HepG2 (cell line): ENCODE measurements at regions not wholly inside any gene's neighbourhood (a gene's known extent, or its start where the extent isn't known, plus 50 kb on each side); places are given as distances from the start of the nearest gene placed in this dataset.

Experiments used
- ATAC-seq: fragments of 200-7000 bp; cut with Tn5 transposase; 3 replicates; pipeline ENCODE4 v1.9.1; 2020; ENCODE audit warnings: mild to moderate bottlenecking, moderate library complexity
- BruUV-seq: library from RNA; stranded (reverse); fragments of 400-500 nt; replicated peaks from 2 replicates; lab custom pipeline; 2021; lab: Mats Ljungman, UMichigan
- CTCF ChIA-PET: fragments of 300-600 bp; formaldehyde crosslinking; extraction: SDS; loops from one replicate; lab custom pipeline; 2021; ENCODE audit warnings: low total read pairs, inconsistent platforms, low intra/inter-chr PET ratio; lab: Yijun Ruan, JAX
- POLR2A ChIA-PET: fragments of 350-600 bp; sonication (Branson Sonifier 250); formaldehyde crosslinking; loops from one replicate; lab custom pipeline; 2020; ENCODE audit warnings: antibody characterized with exemption, inconsistent platforms; lab: Yijun Ruan, JAX
- DNase-seq: peaks from one replicate; pipeline ENCODE4 v3.0.0-alpha.2; 2015; ENCODE audit warnings: low spot score
- FAIRE-seq: peaks from 3 replicates; lab custom pipeline; 2011; peaks lifted over from hg19 to GRCh38; lab: Jason Lieb, UNC
- H2AFZ ChIP-seq: one replicate; pipeline ENCODE4 v1.6.1; 2011; ENCODE audit warnings: low read length, inconsistent platforms
- H3K27ac ChIP-seq: fragments of 300-600 bp; 3 replicates; pipeline ENCODE4 v1.8.0; 2011; ENCODE audit warnings: mixed run types, mild to moderate bottlenecking, mixed read lengths, low read length, inconsistent platforms; ENCODE audit not compliant: insufficient read depth; ENCODE audit errors: extremely low read length
- H3K27me3 ChIP-seq, 2 experiments: fragments of 200-600 bp in 1 of 2; 2 replicates in 1 of 2; 3 replicates in 1 of 2; pipeline versions ENCODE4 v1.6.0 to v1.8.0; 2011; ENCODE audit warnings: low read length in 2 of 2, mild to moderate bottlenecking in 2 of 2, moderate library complexity in 2 of 2, inconsistent platforms in 1 of 2; ENCODE audit not compliant: insufficient read depth in 2 of 2, control insufficient read depth in 1 of 2
- H3K36me3 ChIP-seq, 2 experiments: fragments of 200-600 bp in 1 of 2; replicated peaks in 1 of 2; 2 replicates in 1 of 2; 3 replicates in 1 of 2; pipeline versions ENCODE4 v1.5.1 to v1.8.0; 2011; ENCODE audit warnings: low read length in 2 of 2, inconsistent platforms in 1 of 2; ENCODE audit not compliant: insufficient read depth in 2 of 2, control insufficient read depth in 1 of 2
- H3K4me1 ChIP-seq: 2 replicates; pipeline ENCODE4 v1.5.1; 2012; ENCODE audit warnings: low read length, inconsistent platforms; ENCODE audit not compliant: insufficient read depth
- H3K4me2 ChIP-seq: 2 replicates; pipeline ENCODE4 v1.6.0; 2011; ENCODE audit warnings: low read depth, low read length, inconsistent platforms
- H3K4me3 ChIP-seq, 3 experiments: fragments of 200-600 bp in 1 of 3; sonication (generic), shearing (Covaris generic) in 1 of 3; replicated peaks in 1 of 3; 2 replicates each; pipeline ENCODE4 v1.5.1; 2011 to 2016; ENCODE audit warnings: low read length in 3 of 3, inconsistent platforms in 2 of 3, low read depth in 2 of 3, mild to moderate bottlenecking in 2 of 3, control low read depth in 1 of 3, mixed read lengths in 1 of 3; ENCODE audit not compliant: insufficient read depth in 1 of 3
- H3K79me2 ChIP-seq: one replicate; pipeline ENCODE4 v1.6.1; 2011; ENCODE audit warnings: low read length, inconsistent platforms; ENCODE audit not compliant: insufficient read depth
- H3K9ac ChIP-seq: 2 replicates; pipeline ENCODE4 v1.6.0; 2011; ENCODE audit warnings: mild to moderate bottlenecking, low read depth, low read length, inconsistent platforms; ENCODE audit not compliant: insufficient read depth
- H3K9me3 ChIP-seq: 2 replicates; pipeline ENCODE4 v1.5.1; 2012; ENCODE audit warnings: mild to moderate bottlenecking, low read length
- H4K20me1 ChIP-seq: 2 replicates; pipeline ENCODE4 v1.6.0; 2011; ENCODE audit warnings: inconsistent platforms, mild to moderate bottlenecking, low read length, moderate library complexity; ENCODE audit not compliant: insufficient read depth
- BATF2 ChIP-seq: sonication (generic); formaldehyde crosslinking; IDR thresholded peaks from 2 replicates; pipeline ENCODE4 v1.8.0; 2022; ENCODE audit warnings: mild to moderate bottlenecking, missing genetic modification reagents, moderate library complexity
- CREB3 ChIP-seq: sonication (generic); formaldehyde crosslinking; IDR thresholded peaks from 2 replicates; pipeline ENCODE4 v1.5.0; 2020; ENCODE audit warnings: missing genetic modification reagents
- ETV5 ChIP-seq: IDR thresholded peaks from 2 replicates; pipeline ENCODE4 v1.6.1; 2018; ENCODE audit warnings: missing biosample characterization, missing genetic modification reagents, inconsistent platforms, borderline replicate concordance
- NR0B2 ChIP-seq: sonication (generic); formaldehyde crosslinking; IDR thresholded peaks from 2 replicates; pipeline ENCODE4 v1.4.0; 2020; ENCODE audit warnings: mild to moderate bottlenecking, missing genetic modification reagents
- PHB2 ChIP-seq: fragments of 450-650 bp; IDR thresholded peaks from 2 replicates; pipeline ENCODE4 v1.6.1; 2018; ENCODE audit not compliant: partially characterized antibody
- SNRNP70 ChIP-seq: fragments of 200-400 bp; formaldehyde crosslinking; IDR thresholded peaks from 2 replicates; pipeline ENCODE4 v1.6.1; 2017; ENCODE audit warnings: mild to moderate bottlenecking, low read depth, low read length, moderate library complexity
- STAT5B ChIP-seq: sonication (generic); formaldehyde crosslinking; IDR thresholded peaks from 2 replicates; pipeline ENCODE4 v1.4.0; 2020; ENCODE audit warnings: missing genetic modification reagents
- TIGD3 ChIP-seq: sonication (generic); formaldehyde crosslinking; IDR thresholded peaks from 2 replicates; pipeline ENCODE4 v1.5.1; 2020; ENCODE audit warnings: mild to moderate bottlenecking, missing genetic modification reagents, borderline replicate concordance
- ZFP62 ChIP-seq: sonication (generic); formaldehyde crosslinking; IDR thresholded peaks from 2 replicates; pipeline ENCODE4 v1.4.0; 2020; ENCODE audit warnings: missing genetic modification reagents
- ZKSCAN8 ChIP-seq: IDR thresholded peaks from 2 replicates; pipeline ENCODE4 v1.6.1; 2016; ENCODE audit warnings: borderline replicate concordance, missing genetic modification reagents, missing compliant biosample characterization
- ZNF234 ChIP-seq: sonication (generic); formaldehyde crosslinking; conservative IDR thresholded peaks from 2 replicates; pipeline ENCODE4 v1.5.1; 2020; ENCODE audit warnings: mild to moderate bottlenecking, missing genetic modification reagents
- ZNF317 ChIP-seq: sonication (generic); formaldehyde crosslinking; IDR thresholded peaks from 2 replicates; pipeline ENCODE4 v1.5.0; 2020; ENCODE audit warnings: mild to moderate bottlenecking, missing genetic modification reagents
- ZNF432 ChIP-seq: sonication (generic); formaldehyde crosslinking; IDR thresholded peaks from 2 replicates; pipeline ENCODE4 v1.5.0; 2020; ENCODE audit warnings: missing genetic modification reagents, mild to moderate bottlenecking, borderline replicate concordance
- ZNF546 ChIP-seq: sonication (generic); formaldehyde crosslinking; conservative IDR thresholded peaks from 2 replicates; pipeline ENCODE4 v1.8.1; 2023; ENCODE audit warnings: mild to moderate bottlenecking, missing genetic modification reagents
- ZNF574 ChIP-seq: sonication (generic); formaldehyde crosslinking; IDR thresholded peaks from 2 replicates; pipeline ENCODE4 v1.4.0; 2020; ENCODE audit warnings: missing genetic modification reagents
- ZNF576 ChIP-seq: sonication (generic); formaldehyde crosslinking; IDR thresholded peaks from 2 replicates; pipeline ENCODE4 v1.4.0; 2020; ENCODE audit warnings: mild to moderate bottlenecking, missing genetic modification reagents
- ZNF580 ChIP-seq: IDR thresholded peaks from 2 replicates; pipeline ENCODE4 v1.6.1; 2016; ENCODE audit warnings: low read depth, borderline replicate concordance
- ZNF670 ChIP-seq: sonication (generic); formaldehyde crosslinking; IDR thresholded peaks from 2 replicates; pipeline ENCODE4 v1.8.0; 2022; ENCODE audit warnings: mild to moderate bottlenecking, missing genetic modification reagents, borderline replicate concordance
- ZNF850 ChIP-seq: sonication (generic); formaldehyde crosslinking; conservative IDR thresholded peaks from 2 replicates; pipeline ENCODE4 v1.9.0; 2021; ENCODE audit warnings: mild to moderate bottlenecking, missing genetic modification reagents
- WGBS: methylation state at CpG from one replicate; pipeline ENCODE4 v1.1.6; 2017; ENCODE audit warnings: low lambda C conversion rate; 5-methylcytosine and 5-hydroxymethylcytosine counted together
- in situ Hi-C: cut with HindIII; loops from 2 replicates; pipeline ENCODE4 v1.10.0; 2017; ENCODE audit warnings: low pct_unique_long_range_greater_than_20kb; ENCODE audit not compliant: extremely low pct_ligation_motif_present
- intact Hi-C: fragments of 100-400 bp; cut with micrococcal nuclease; formaldehyde crosslinking; loops from one replicate; pipeline ENCODE4 v1.10.0; 2022; ENCODE audit not compliant: unreplicated experiment

GRCh38 chr20:53845980-53846379, 224.4 kb downstream of the BCAS1 start:
- Histone ChIP-seq H3K9ac (no peak overlapping the region), H2AFZ (no peak overlapping the region), H3K4me2 (no peak overlapping the region), H3K9me3 (no peaks in the 10 kb centered on the region), H3K27ac (no peak overlapping the region), H3K79me2 (no peaks in the 10 kb centered on the region), H3K4me1 (peaks cover 15% of the 10 kb centered on the region), H4K20me1 (no peaks in the 10 kb centered on the region), H3K27me3 (no peaks in the 10 kb centered on the region; a peak in 1 of 5 replicates), H3K4me3 (no peak overlapping the region), H3K36me3 (no peaks in the 10 kb centered on the region)
- no TSS peak for BruUV-seq
- FAIRE-seq (no peak), DNase-seq (no peak), ATAC-seq (no peak)
- intact Hi-C loops (no loop called here), in situ Hi-C loops (no loop called here)
- ChIA-PET POLR2A (interaction anchor here (0.6 to 2.1 kb wide), 3 partner anchors 20 to 252 kb away, joined by 3 to 4 read pairs (median 3); partner anchors contain the start of gene ZNF217), CTCF (no interaction called here)
- 13% methylated on average over 1 of the region's 1 CpG for WGBS
- TF ChIP-seq ZNF234 (no peak), ZNF574 (no peak), PHB2 (no peak), ZKSCAN8 (CRISPR knock-in tag) (no peak), TIGD3 (CRISPR knock-in tag) (no peak), ZNF317 (CRISPR knock-in tag) (no peak), ZNF580 (no peak), BATF2 (CRISPR knock-in tag) (no peak), CREB3 (CRISPR knock-in tag) (no peak), SNRNP70 (no peak), ZNF670 (CRISPR knock-in tag) (no peak), ZNF576 (no peak), STAT5B (CRISPR knock-in tag) (no peak), ZNF546 (CRISPR knock-in tag) (no peak), NR0B2 (CRISPR knock-in tag) (no peak), ETV5 (CRISPR knock-in tag) (no peak), ZNF850 (CRISPR knock-in tag) (no peak), ZNF432 (CRISPR knock-in tag) (no peak), ZFP62 (CRISPR knock-in tag) (no peak)
